IgD-negative memory B cell (primary cell): ENCODE measurements at regions not wholly inside any gene's neighbourhood (a gene's known extent, or its start where the extent isn't known, plus 50 kb on each side); places are given as distances from the start of the nearest gene placed in this dataset.

Experiments used
- H3K27ac Mint-ChIP-seq, 3 donors: one replicate each; pipeline ENCODE4 v1.8.0; 2020 to 2022; ENCODE audit warnings: mild to moderate bottlenecking in 3 of 3, mixed read lengths in 3 of 3, moderate library complexity in 1 of 3
- H3K27me3 Mint-ChIP-seq: one replicate; pipeline ENCODE4 v1.8.0; 2021; ENCODE audit warnings: mixed read lengths
- H3K36me3 Mint-ChIP-seq: one replicate; pipeline ENCODE4 v1.8.0; 2020; ENCODE audit warnings: mild to moderate bottlenecking, mixed read lengths
- H3K4me1 Mint-ChIP-seq, 3 donors: one replicate each; pipeline ENCODE4 v1.8.0; 2020 to 2022; ENCODE audit warnings: mixed read lengths in 3 of 3, mild to moderate bottlenecking in 1 of 3
- H3K4me3 Mint-ChIP-seq, 4 donors: one replicate each; pipeline ENCODE4 v1.8.0; 2020 to 2022; ENCODE audit warnings: mild to moderate bottlenecking in 4 of 4, mixed read lengths in 4 of 4, moderate library complexity in 3 of 4
- H3K9me3 Mint-ChIP-seq, 3 donors: one replicate each; pipeline ENCODE4 v1.8.0; 2020 to 2021; ENCODE audit warnings: mixed read lengths in 3 of 3, mild to moderate bottlenecking in 1 of 3

DNA sequence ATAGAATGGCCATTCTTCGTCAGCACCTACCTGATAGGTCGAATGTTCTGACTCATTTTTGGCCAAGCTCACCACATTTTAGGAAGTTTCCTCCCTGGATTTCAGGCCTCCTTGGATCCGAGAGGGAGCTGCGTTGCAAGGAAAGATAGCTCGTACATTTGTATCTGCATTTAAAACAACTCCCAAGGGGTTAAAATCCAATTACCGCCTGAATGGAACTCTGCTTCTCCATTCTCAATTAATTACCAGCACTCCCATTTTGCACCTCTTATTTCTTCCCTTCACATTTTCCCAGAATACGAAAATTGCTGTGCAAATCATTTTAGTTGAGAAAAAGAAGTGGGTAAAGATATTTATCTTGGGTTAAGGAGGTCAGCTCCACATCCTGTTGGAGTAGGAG lies 610.7 kb downstream of the NPHP4 start:
- peaks cover 6% of the 10 kb centered on the region for H3K27me3 Mint-ChIP-seq
- H3K9me3 Mint-ChIP-seq = peaks cover 0 to 1% (median 0%) of the 10 kb centered on the region in 3 donors
- peaks cover 0 to 2% (median 0%) of the 10 kb centered on the region in 3 donors for H3K4me1 Mint-ChIP-seq
- no peaks in the 10 kb centered on the region for H3K36me3 Mint-ChIP-seq
- H3K27ac Mint-ChIP-seq = no peak overlapping the region
- H3K4me3 Mint-ChIP-seq = no peak overlapping the region

DNA sequence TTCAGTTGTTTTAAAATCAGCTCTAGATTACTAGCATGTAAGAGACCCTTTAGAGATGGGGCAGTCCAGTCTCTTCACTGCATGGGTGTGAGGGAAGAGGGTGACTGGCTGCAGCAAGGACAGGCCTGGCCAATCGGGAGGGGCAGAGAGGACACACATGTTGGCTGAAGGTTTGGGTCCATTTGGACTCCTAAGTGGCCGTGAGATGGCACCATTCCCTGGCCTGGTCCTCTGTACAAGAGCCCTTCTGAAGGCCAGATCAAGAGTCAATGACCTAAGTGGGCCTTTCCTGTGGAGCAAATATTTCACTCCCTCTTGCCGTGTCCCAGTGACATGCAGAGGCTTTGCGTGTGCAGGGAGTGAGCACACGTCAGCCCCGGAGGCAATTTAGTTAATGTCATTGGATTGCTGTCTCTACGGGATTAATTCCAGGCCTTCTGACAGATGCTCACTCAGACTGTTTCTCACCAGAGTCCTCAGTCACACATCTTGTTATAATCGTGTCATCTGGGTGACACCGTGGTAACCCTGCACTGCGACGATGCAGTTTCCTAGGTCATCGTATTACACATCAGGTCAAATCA lies 613.0 kb downstream of the NPHP4 start:
- no peaks in the 10 kb centered on the region for H3K36me3 Mint-ChIP-seq
- no peak overlapping the region for H3K27ac Mint-ChIP-seq
- no peak overlapping the region for H3K4me3 Mint-ChIP-seq
- H3K4me1 Mint-ChIP-seq = peaks cover 0 to 2% (median 0%) of the 10 kb centered on the region in 3 donors
- peaks cover 0 to 1% (median 0%) of the 10 kb centered on the region in 3 donors for H3K9me3 Mint-ChIP-seq
- peaks cover 6% of the 10 kb centered on the region for H3K27me3 Mint-ChIP-seq

GRCh38 chr1:5376538-5377247 lies 615.5 kb downstream of the NPHP4 start:
- Mint-ChIP-seq H3K27me3 (peaks cover 4% of the 10 kb centered on the region), H3K9me3 (peaks cover 4 to 8% (median 5%) of the 10 kb centered on the region in 3 donors), H3K4me3 (no peak overlapping the region), H3K4me1 (peaks cover 0 to 2% (median 0%) of the 10 kb centered on the region in 3 donors), H3K36me3 (no peaks in the 10 kb centered on the region), H3K27ac (no peak overlapping the region)

DNA sequence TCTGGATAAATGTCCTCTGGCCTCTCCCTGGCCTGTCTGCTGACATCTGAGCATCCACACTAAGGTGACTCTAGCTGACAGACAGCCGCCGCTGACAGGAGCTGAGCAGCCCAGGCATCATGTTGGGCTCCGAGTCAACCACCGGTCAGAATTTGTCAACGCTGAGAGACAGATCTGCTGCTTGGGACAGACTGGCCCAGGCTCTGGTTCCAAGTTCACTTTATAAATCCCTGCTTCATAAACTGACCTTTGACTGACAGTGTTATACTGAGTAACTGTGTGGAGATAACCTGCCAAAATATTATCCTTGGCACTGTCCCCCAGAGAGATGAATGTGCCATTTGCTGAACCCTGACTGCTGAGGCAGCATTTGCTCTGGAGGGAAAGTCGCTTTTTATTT lies 616.7 kb downstream of the NPHP4 start:
- H3K27ac Mint-ChIP-seq = no peak overlapping the region
- H3K27me3 Mint-ChIP-seq = peaks cover 4% of the 10 kb centered on the region
- H3K4me1 Mint-ChIP-seq = peaks cover 0 to 2% (median 0%) of the 10 kb centered on the region in 3 donors
- no peak overlapping the region for H3K4me3 Mint-ChIP-seq
- H3K9me3 Mint-ChIP-seq = peaks cover 4 to 9% (median 8%) of the 10 kb centered on the region in 3 donors
- H3K36me3 Mint-ChIP-seq = peaks cover 1% of the 10 kb centered on the region

DNA sequence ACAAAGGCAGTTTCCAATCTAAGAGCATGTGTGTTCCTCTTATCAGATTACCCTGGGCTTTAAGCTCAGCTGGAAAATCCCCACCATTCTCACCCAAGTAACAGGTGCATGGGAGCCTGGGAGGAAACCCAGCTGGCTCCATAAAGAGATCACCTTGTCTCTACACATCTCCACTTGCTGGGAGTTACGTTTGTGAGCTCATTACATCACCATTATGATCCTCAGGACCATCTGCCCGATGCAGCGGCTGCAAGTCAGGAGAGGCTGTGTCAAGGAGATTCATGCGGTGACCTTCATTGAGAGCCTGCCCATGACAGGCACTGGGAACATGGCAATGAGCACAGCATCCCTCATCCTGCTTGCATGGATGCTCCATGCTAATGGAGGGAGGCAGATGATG lies 618.0 kb downstream of the NPHP4 start:
- no peaks in the 10 kb centered on the region for H3K4me1 Mint-ChIP-seq
- no peak overlapping the region for H3K27ac Mint-ChIP-seq
- peaks cover 1% of the 10 kb centered on the region for H3K36me3 Mint-ChIP-seq
- no peak overlapping the region for H3K4me3 Mint-ChIP-seq
- H3K27me3 Mint-ChIP-seq = no peaks in the 10 kb centered on the region
- H3K9me3 Mint-ChIP-seq = peaks cover 4 to 9% (median 8%) of the 10 kb centered on the region in 3 donors

DNA sequence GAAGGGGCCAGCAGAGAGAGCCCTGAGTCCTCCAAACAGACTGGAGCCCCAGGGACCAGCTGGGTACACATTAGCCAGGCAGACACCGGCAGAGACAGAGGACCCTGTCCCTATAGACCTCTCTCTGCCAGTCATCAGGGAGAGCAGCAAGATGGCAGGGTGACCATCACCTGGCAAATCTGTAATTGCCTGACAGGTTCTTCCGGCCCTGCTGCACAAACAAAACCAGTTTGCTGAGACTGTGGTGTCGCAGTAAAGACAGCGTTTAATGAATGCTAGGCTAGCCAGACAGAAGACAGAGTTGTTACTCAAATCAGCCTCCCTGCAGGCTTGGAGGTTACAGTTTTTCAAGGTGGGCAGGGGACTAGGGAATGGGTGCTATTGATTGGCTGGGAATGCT lies 618.9 kb downstream of the NPHP4 start:
- Mint-ChIP-seq H3K9me3 (peaks cover 4 to 9% (median 8%) of the 10 kb centered on the region in 3 donors), H3K27me3 (no peaks in the 10 kb centered on the region), H3K27ac (no peak overlapping the region), H3K4me3 (no peak overlapping the region), H3K36me3 (peaks cover 1% of the 10 kb centered on the region), H3K4me1 (no peaks in the 10 kb centered on the region)

- Mint-ChIP-seq H3K27ac (no peak overlapping the region), H3K4me3 (no peak overlapping the region), H3K9me3 (peaks cover 4 to 9% (median 8%) of the 10 kb centered on the region in 3 donors), H3K36me3 (peaks cover 1% of the 10 kb centered on the region), H3K27me3 (no peaks in the 10 kb centered on the region), H3K4me1 (no peaks in the 10 kb centered on the region)
Observed at GRCh38 chr1:5371270-5371669, 621.0 kb downstream of the NPHP4 start.

DNA sequence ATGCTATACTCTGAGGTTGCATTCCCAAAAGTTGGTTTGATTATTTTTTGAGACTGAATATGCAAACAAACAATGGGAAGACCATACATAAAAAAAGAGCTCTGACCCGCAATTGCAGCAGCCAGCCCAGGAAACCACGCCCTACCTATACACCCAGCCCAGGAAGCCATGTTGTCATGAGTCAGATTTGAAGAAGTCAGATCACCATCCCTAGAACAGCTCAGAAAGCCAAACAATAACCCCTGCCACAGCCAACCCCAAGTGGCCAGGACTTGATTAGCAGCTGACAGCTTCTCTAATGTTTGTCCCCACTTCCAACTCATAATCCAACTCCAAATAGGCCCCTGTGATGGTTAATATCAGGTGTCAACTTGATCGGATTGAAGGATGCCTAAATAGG lies 621.9 kb downstream of the NPHP4 start:
- Mint-ChIP-seq H3K9me3 (peaks cover 4 to 9% (median 8%) of the 10 kb centered on the region in 3 donors), H3K4me1 (no peaks in the 10 kb centered on the region), H3K4me3 (peak overlapping the region in 1 of 4 donors; percentile 41), H3K27ac (no peak overlapping the region), H3K36me3 (peaks cover 1% of the 10 kb centered on the region), H3K27me3 (no peaks in the 10 kb centered on the region)

DNA sequence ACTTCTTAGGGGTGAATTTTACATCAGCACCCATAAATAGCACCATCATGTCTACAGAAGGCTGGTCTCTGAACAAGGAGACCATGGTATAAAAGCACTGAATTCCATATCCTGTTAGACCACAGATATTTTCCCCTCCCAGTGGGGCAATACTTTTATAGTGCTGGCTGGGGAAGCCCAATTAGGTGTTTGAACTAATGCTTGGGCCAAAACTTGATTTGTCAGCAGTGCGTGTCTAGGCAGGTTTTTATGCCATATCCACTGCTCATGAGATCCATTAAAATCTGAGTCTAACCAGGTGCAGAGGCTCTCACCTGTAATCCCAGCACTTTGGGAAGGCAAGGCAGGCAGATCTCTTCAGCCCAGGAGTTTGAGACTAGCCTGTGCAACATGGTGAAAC lies 623.0 kb downstream of the NPHP4 start:
- H3K9me3 Mint-ChIP-seq = peaks cover 4 to 9% (median 8%) of the 10 kb centered on the region in 3 donors
- no peaks in the 10 kb centered on the region for H3K27me3 Mint-ChIP-seq
- H3K4me1 Mint-ChIP-seq = peaks cover 0 to 1% (median 0%) of the 10 kb centered on the region in 3 donors
- H3K27ac Mint-ChIP-seq = no peak overlapping the region
- H3K36me3 Mint-ChIP-seq = peaks cover 1% of the 10 kb centered on the region
- no peak overlapping the region for H3K4me3 Mint-ChIP-seq

DNA sequence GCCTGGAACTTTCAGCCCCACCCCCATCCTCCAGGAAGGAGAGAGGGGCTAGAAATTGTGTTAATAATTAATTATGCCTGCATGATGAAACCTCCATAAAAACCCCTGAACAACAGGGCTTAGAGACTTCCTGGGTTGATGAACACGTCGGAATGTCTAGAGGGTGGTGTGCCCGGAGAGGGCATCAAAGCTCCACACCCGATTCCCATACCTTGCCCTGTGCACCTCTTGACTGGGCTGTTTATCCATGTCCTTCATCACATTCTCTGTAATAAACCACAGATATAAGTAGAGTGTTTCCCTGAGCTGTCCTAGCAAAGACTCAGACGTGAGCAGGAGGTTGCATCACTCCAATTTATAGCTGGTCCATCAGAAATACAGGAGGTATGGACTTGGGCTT lies 624.0 kb downstream of the NPHP4 start:
- peaks cover 3 to 7% (median 4%) of the 10 kb centered on the region in 3 donors for H3K9me3 Mint-ChIP-seq
- H3K36me3 Mint-ChIP-seq = peaks cover 1% of the 10 kb centered on the region
- peaks cover 0 to 1% (median 0%) of the 10 kb centered on the region in 3 donors for H3K4me1 Mint-ChIP-seq
- no peak overlapping the region for H3K27ac Mint-ChIP-seq
- H3K27me3 Mint-ChIP-seq = no peaks in the 10 kb centered on the region
- no peak overlapping the region for H3K4me3 Mint-ChIP-seq

DNA sequence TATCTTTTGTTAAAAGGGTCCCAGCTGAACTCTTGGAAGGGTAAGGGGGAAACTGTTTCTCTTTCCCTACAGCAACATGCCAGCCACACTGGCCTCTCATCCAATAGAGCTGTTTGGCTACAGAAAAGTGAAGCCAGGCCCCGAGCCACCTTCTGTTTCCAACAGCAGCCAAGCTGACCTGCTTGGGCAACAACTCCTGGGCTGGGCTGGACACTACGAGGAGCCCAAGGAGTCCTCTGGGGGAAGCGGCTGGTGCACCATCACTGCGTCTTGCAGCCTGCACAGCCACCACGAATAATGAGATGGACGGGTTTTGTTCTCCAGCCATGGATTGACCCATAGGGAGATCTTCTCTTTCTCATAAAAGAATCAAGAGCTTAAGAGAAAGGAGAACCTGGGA lies 624.9 kb downstream of the NPHP4 start:
- peaks cover 0 to 4% (median 0%) of the 10 kb centered on the region in 3 donors for H3K9me3 Mint-ChIP-seq

GRCh38 chr1:5365751-5366150 lies 626.5 kb downstream of the NPHP4 start:
- Mint-ChIP-seq H3K36me3 (peaks cover 1% of the 10 kb centered on the region), H3K4me1 (peaks cover 0 to 1% (median 0%) of the 10 kb centered on the region in 3 donors), H3K27me3 (no peaks in the 10 kb centered on the region), H3K9me3 (no peaks in the 10 kb centered on the region), H3K27ac (no peak overlapping the region), H3K4me3 (no peak overlapping the region)

More for the DNA sequence above, 624.9 kb downstream of the NPHP4 start:
- peaks cover 1% of the 10 kb centered on the region for H3K36me3 Mint-ChIP-seq
- no peaks in the 10 kb centered on the region for H3K27me3 Mint-ChIP-seq
- H3K4me3 Mint-ChIP-seq = no peak overlapping the region
- H3K27ac Mint-ChIP-seq = no peak overlapping the region
- H3K4me1 Mint-ChIP-seq = peaks cover 0 to 1% (median 0%) of the 10 kb centered on the region in 3 donors

DNA sequence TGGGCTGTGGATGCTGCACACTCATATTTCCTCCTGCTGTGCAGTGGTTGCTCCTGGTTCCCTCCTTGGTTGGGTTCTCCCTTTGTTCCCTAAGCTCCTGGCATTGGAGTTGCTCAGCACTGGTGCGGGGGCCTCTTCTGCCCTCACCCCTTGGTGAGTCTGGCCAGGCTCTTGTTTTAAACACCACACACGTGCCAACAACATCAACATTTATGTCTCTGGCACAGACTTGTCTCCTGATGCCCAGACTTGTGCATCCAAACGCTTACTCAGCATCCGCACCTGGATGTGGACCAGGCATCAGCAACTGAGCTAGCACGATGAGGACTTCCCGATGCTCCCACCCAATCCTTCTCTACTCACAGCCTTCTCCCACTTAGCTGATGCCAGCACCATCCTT lies 627.6 kb downstream of the NPHP4 start:
- H3K4me3 Mint-ChIP-seq = no peak overlapping the region
- no peaks in the 10 kb centered on the region for H3K9me3 Mint-ChIP-seq
- H3K4me1 Mint-ChIP-seq = peaks cover 0 to 1% (median 0%) of the 10 kb centered on the region in 3 donors
- no peak overlapping the region for H3K27ac Mint-ChIP-seq
- no peaks in the 10 kb centered on the region for H3K36me3 Mint-ChIP-seq
- H3K27me3 Mint-ChIP-seq = no peaks in the 10 kb centered on the region

DNA sequence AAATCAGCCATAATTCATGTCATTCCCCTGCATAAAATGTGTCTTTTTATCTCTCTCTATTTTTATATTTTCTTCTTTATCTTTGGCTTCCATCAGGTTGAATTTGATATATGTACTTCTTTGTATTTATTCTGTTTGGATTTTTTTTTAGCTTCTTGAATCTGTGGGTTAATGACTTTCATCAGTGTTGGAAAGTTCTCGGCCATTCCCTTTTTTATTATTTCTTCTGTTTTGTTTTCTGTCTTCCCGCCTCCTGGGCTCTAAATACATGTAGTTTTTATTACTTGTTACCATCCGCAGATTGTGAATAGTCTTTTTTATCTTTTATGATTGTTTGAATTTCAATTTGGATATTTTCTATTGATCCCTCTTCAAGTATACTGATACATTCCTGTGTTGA lies 637.5 kb downstream of the NPHP4 start:
- Mint-ChIP-seq H3K27me3 (no peaks in the 10 kb centered on the region), H3K4me3 (no peak overlapping the region), H3K36me3 (peaks cover 1% of the 10 kb centered on the region), H3K9me3 (peaks cover 5 to 11% (median 6%) of the 10 kb centered on the region in 3 donors), H3K27ac (no peak overlapping the region), H3K4me1 (no peaks in the 10 kb centered on the region)

- no peaks in the 10 kb centered on the region for H3K36me3 Mint-ChIP-seq
- H3K27ac Mint-ChIP-seq = no peak overlapping the region
- H3K4me1 Mint-ChIP-seq = no peaks in the 10 kb centered on the region
- no peaks in the 10 kb centered on the region for H3K27me3 Mint-ChIP-seq
- H3K4me3 Mint-ChIP-seq = no peak overlapping the region
- peaks cover 1 to 16% (median 9%) of the 10 kb centered on the region in 3 donors for H3K9me3 Mint-ChIP-seq
Observed at GRCh38 chr1:5351366-5351765, 640.9 kb downstream of the NPHP4 start.

DNA sequence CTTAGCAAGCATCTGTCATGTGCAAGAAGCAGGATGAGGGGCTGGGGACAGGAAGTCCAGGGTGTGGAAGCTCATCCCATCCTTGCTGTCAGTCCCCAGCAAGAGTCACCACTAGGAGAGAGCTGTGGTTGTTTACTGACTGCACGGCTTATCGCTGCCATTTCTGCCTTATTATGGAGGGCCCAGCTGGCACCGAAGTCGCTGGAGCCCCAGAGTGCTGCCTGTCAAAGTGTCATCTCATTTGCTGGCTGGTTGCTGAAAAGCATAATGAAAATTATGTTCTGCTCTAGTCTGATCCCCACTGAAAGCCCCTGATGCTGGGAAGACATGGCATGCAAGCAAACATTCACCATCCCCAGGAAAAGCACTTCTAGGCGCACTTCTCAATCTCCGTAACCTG lies 642.7 kb downstream of the NPHP4 start:
- Mint-ChIP-seq H3K27ac (no peak overlapping the region), H3K9me3 (peaks cover 1 to 14% (median 4%) of the 10 kb centered on the region in 3 donors), H3K36me3 (no peaks in the 10 kb centered on the region), H3K27me3 (no peaks in the 10 kb centered on the region), H3K4me3 (no peak overlapping the region), H3K4me1 (no peaks in the 10 kb centered on the region)
